ENCODE measurements at regions not wholly inside any gene's neighbourhood (a gene's known extent, or its start where the extent isn't known, plus 50 kb on each side); places are given as distances from the start of the nearest gene placed in this dataset.

- DNase-seq (ENCODE audit: extremely low read depth, insufficient read length), result no peak
- H3K27me3 ChIP-seq (replicated peaks; ENCODE audit: control insufficient read depth, insufficient read depth, low read length), result no peaks in the 10 kb centered on the region
- H3K4me3 ChIP-seq (replicated peaks; ENCODE audit: low read depth, low read length), result no peak overlapping the region
- TF ChIP-seq CTCF (IDR thresholded peaks at IDR 0.05; ENCODE audit: insufficient read depth, low read length, poor library complexity, severe bottlenecking), result no peak
- no peaks in the 10 kb centered on the region for H3K36me3 ChIP-seq (ENCODE audit: control insufficient read depth, insufficient read depth, low read length)
Observed at GRCh38 chr4:178136736-178137345, 694.6 kb upstream of the AGA start.

GRCh38 chr4:178137732-178138471 lies 695.7 kb upstream of the AGA start:
- no peak for DNase-seq (ENCODE audit: extremely low read depth, insufficient read length)
- TF ChIP-seq CTCF (IDR thresholded peaks at IDR 0.05; ENCODE audit: insufficient read depth, low read length, poor library complexity, severe bottlenecking), result no peak
- Histone ChIP-seq H3K27me3 (replicated peaks; ENCODE audit: control insufficient read depth, insufficient read depth, low read length) (no peaks in the 10 kb centered on the region), H3K36me3 (ENCODE audit: control insufficient read depth, insufficient read depth, low read length) (no peaks in the 10 kb centered on the region), H3K4me3 (replicated peaks; ENCODE audit: low read depth, low read length) (no peak overlapping the region)

GRCh38 chr4:178138491-178138890 lies 696.3 kb upstream of the AGA start:
- H3K27me3 ChIP-seq (replicated peaks; ENCODE audit: control insufficient read depth, insufficient read depth, low read length), result no peaks in the 10 kb centered on the region
- no peaks in the 10 kb centered on the region for H3K36me3 ChIP-seq (ENCODE audit: control insufficient read depth, insufficient read depth, low read length)
- no peak for DNase-seq (ENCODE audit: extremely low read depth, insufficient read length)
- no peak for TF ChIP-seq CTCF (IDR thresholded peaks at IDR 0.05; ENCODE audit: insufficient read depth, low read length, poor library complexity, severe bottlenecking)
- no peak overlapping the region for H3K4me3 ChIP-seq (replicated peaks; ENCODE audit: low read depth, low read length)

- no peak for DNase-seq (ENCODE audit: extremely low read depth, insufficient read length)
- no peaks in the 10 kb centered on the region for H3K27me3 ChIP-seq (replicated peaks; ENCODE audit: control insufficient read depth, insufficient read depth, low read length)
- no peak for TF ChIP-seq CTCF (IDR thresholded peaks at IDR 0.05; ENCODE audit: insufficient read depth, low read length, poor library complexity, severe bottlenecking)
Observed at GRCh38 chr4:178140326-178140915, 698.2 kb upstream of the AGA start.

GRCh38 chr4:178142724-178143123 lies 700.5 kb upstream of the AGA start:
- no peak for TF ChIP-seq CTCF (IDR thresholded peaks at IDR 0.05; ENCODE audit: insufficient read depth, low read length, poor library complexity, severe bottlenecking)
- DNase-seq (ENCODE audit: extremely low read depth, insufficient read length), result no peak
- H3K36me3 ChIP-seq (ENCODE audit: control insufficient read depth, insufficient read depth, low read length), result no peaks in the 10 kb centered on the region
- no peak overlapping the region for H3K4me3 ChIP-seq (replicated peaks; ENCODE audit: low read depth, low read length)
- no peaks in the 10 kb centered on the region for H3K27me3 ChIP-seq (replicated peaks; ENCODE audit: control insufficient read depth, insufficient read depth, low read length)

More at GRCh38 chr4:178140326-178140915, 698.2 kb upstream of the AGA start:
- Histone ChIP-seq H3K36me3 (ENCODE audit: control insufficient read depth, insufficient read depth, low read length) (no peaks in the 10 kb centered on the region), H3K4me3 (replicated peaks; ENCODE audit: low read depth, low read length) (no peak overlapping the region)
